Activated CD4-positive, CD25-positive, alpha-beta regulatory T cell (primary cell): ENCODE measurements at regions not wholly inside any gene's neighbourhood (a gene's known extent, or its start where the extent isn't known, plus 50 kb on each side); places are given as distances from the start of the nearest gene placed in this dataset.

Experiments used
- DNase-seq, 4 experiments: peaks; one replicate each; lab custom pipeline; 2025; lab: John Stamatoyannopoulos, UW

DNA sequence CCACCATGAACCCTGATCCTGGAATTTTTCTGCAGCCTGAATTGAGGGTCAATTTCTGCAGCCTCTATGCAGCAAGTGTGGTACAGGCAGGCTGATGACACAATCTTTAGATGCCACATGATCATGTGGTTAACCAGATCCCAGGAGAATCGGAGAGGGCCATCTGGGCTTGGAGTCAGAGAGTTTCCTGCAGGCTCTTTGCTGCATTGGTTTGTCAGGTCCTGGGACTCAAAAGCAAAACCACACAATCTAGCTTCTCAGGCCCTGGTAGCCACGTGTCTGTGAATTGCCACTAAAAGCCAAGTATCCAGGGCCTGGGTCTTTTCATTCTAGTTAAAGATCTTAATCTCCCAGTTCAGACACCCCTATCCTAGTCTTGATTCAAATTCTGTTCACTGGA, 464.5 kb downstream of the BCOR start:
- no peak for DNase-seq

DNA sequence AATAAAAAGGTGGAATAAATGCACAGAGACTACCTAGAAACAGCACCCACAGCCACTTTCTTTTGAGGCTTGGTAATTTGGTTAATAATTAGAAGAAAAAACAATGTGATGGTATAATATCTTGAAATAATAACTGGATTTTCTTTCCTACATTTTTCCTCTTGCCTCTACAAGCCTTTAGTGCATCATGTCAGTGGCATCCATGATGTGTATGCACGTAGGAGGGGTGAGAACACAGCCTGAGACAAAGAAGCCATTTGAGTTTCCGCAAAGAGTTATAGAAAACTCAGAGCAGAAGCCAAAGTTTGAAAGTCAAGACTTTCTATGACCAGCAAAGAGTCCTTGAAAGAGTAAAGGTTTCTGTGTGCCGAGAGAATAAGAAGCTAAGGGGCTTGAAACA, 461.3 kb downstream of the BCOR start:
- DNase-seq = no peak

DNA sequence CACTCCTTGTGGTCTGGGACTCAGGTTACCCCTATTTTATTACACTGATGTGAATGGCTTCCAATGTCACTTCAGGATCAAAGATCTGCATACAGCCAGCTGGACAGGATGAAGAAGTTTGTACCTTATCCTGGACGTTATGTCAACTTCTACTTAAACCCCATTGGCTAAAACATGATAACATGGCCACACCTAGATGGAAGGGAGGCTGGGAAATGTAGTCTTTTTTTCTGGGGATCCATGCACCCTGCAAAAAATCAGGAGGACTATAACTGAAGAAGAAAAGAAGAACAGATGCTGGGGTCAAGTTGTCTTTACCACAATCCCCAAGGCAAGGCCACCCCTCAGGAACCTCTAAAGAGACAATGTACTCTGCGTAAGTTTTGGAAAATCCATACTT, 459.2 kb downstream of the BCOR start:
- DNase-seq = no peak

DNA sequence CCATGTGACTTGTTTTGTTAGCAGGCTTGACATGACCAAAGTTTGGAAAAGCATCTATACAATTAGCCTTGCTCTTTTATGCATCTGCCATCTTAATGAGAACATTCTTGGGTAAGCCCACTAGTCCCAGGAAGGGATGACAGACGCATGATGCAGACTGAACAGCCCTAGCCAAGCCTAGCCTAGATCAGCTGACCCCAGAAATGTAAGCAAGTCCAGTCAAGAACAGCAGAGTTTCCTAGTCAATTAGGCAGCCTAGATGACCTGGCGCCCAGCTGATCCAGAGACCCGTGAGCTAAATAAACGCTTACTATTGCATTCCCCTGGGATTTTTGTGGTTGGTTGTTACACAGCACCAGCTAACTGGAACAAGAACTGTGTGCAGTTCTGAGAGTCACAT, 457.9 kb downstream of the BCOR start:
- no peak for DNase-seq

DNA sequence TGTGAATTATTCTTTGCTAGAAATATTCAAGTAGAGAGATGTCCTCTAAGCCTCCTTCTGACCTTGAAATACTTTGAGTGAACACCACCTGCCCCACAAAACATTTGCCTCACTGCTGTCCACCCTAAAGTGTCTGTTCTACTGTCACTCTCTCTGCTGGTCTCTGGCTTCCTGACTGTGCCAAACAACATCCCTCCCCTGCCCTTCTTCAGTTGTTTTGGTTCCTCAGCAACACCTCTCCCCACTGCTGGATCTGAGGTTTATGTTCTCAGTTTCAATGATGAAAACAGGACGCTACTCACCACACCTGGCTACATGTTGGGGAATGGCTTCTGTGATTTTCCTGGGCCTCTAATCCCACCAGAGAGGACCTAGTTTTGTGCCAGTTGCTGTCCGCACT, 456.9 kb downstream of the BCOR start:
- DNase-seq = no peak

DNA sequence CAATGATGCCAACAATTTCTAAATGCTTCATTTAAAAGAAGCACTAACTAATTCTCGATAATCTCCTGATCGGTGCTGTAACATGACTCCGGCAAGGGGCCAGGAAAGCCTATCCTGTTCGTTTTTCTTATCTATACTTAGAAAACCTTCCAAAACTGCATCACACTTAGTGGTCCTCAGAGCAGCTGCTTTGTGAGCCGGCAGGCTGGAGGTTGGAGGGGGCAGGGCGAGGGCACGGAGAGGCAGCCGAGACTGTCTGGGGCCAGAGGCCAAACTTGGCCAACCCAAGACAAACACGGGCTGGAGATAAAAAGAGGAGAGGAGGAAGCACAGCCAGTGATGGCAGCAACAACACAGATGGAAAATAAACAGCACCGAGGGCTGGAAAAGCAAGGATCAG, 455.7 kb downstream of the BCOR start:
- DNase-seq = no peak

DNA sequence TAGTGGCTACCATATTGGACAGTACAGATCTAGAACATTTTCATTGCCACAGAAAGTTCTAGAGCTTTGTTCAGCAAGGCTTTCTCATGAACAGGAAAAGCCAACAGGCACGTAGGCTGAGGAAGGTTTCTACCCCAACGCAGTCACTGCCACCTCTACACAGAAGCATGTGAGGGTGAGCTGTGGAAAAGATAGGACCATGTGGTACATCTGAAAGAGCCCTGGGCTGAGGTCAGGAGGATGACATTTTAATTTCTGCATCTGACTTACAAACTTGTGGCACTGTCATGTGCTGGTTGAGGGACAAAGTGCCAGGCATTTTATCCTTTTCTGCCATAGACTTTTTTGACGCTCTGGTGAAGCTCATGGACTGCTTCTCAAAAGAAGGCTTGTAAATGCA, 454.2 kb downstream of the BCOR start:
- DNase-seq = no peak

DNA sequence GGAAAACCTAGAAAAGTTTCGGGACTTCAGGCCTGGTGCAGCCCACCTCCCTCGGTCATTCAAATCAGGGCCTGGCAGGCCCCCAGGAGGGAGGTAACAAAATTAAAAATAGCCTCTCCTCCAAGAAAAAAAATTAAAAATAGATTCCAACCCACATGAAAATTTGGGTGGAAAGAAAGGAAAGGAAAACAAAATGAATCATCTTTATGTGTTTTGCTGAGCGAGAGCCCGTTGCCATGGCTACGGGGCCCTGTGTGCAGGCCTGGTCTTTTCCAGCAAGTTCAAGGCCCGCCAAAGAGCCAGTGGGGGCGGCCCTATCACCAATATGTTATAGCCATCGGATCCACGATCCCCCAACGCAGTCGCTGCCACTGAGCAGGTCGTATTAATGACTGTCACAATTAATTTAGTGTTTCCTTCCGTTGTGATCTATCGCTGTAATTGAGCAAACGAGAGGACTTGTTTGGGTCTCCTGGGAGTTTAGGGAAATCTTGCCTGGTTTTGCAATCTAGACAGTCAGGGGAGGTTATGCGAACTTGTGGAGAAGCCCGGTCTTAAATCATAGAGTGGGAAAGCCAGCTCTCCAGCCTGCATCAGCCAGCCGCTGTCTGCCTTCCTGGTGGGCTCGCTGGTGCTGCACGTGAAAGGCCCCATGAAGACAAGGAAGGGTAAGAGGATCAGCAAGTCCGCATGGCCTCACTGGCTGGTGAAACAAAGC, 452.4 kb downstream of the BCOR start:
- no peak for DNase-seq

DNA sequence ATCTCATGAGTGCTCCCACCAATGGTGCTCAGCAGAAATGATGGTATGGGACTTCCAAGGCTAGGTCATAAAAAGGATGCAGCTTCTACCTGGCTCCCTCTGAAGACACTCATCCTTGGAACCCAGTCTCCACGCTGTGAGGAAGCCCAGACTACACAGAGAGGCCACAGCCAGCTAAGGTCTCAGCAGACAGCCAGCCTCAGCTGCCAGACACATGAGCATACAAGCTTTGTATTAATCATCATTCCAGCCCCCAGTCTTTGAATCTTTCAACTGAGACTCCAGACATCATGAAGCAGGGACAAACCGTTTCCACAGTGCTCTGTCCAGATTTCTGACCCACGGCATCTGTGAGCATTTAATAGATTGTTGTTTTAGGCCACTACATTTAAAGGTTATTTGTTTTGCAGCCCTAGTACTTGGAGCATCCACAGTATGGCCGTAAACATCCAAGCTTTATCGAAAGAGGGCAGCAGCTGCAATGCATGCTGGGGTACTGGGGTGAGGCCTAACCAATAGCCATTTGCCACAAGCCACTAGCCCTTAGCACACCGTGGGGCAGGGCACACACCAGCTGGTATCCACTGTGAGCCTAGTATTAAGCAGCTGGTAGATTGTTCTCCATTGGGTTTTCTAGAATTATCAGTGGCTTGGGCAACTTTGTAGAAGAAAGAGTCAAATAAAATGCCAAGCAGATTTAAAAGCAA, 449.1 kb downstream of the BCOR start:
- no peak for DNase-seq

DNA sequence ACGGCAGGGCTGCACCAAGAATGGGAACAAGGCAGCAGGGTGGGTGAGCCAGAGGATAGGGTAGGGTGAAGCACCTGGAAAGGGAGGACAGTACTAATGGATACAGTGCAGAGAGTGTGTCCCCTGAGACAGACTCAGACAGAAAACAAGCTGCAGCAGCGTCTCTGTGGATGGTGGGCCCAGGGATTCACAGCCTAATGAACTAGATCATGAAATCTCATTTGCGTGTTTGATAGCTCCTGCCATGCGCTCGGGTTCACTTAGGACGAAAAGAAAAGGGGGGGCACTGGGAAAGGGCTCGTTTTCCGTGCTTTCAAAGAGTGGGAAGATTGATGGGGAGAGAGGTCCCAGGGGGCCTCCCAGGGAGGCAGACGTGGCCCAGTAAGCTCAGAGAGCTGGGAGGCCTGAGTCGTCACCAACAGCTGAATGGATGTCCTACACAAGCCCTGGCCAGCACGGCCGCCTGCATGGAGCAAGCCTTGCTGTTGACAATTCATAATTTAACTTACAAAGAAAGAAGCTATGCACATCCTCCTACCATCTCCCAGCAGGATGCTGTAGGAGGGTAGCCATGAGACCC, 446.9 kb downstream of the BCOR start:
- no peak for DNase-seq

DNA sequence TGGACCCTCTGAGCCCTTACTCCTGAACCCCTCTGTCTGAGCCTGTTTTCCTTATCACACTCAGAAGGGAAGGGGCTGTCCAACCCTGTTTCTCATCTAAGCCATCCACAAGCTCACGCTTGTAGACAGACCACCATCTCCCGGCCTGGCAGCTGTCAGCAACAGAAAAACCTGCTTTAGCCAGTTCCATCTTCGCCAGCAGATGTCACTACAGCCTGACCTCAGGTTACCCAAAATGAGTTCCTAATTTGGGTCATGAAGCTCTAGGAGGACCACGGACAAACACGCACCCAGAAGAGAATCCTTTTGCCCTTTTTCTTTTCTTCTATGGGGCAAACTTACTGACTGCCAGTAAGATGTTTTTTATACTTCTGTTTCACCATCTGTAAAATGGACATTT, 445.4 kb downstream of the BCOR start:
- DNase-seq = no peak

DNA sequence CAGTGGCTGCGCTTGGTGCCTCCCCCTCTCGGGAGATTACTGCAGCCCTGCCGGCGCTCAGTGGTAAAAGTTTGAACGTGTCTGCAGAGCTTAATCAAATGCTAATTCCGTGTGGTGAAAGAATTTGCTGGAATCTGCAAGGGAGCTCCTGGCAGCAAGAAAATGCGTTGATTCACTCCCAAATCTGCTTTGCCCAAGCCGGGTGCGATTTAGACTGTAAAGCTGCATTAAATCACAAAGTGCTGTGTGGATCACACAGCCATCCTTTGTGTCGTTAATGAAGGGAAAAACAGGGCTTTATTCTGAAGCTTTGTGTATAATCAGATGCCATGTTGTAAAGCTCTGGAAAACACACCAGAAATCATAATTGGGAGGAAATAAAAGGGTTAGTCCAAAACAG, 444.1 kb downstream of the BCOR start:
- DNase-seq = no peak

DNA sequence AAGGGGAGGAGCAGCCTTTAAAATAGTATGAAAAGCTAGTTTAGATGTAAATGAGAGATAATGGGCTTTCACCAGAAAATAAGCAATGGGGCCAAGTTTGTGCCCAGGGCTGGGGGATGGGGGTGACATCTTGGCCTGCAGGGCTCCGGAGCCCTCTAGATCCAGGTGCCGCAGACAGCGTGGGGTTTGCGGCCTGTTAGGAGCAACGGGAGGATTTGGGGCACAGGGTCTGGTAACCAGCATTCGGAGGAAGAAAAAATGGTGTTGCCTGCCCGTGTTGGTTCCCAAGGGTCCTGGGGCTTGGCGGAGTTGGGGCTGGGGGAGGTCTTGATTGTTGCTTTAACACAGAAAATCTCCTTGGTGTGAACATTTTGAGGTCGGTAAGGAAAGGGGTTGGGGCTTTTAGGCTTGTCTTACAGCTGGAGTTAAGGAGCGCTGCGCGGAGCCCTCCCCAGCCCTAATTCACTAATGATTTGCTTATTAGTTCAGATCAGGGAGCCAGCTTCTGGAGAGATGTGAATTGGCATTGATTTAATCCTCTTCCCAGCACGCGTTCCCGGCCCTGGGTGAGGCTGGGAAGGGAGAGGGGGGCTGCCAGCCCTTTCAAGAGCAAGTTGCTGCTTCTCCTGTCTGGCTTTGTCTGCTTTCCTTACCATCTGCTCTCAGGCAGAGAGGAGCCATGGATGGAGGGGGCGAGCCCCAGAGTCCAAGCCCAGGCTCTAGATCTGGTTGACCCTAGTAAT, 443.4 kb downstream of the BCOR start:
- DNase-seq = no peak

DNA sequence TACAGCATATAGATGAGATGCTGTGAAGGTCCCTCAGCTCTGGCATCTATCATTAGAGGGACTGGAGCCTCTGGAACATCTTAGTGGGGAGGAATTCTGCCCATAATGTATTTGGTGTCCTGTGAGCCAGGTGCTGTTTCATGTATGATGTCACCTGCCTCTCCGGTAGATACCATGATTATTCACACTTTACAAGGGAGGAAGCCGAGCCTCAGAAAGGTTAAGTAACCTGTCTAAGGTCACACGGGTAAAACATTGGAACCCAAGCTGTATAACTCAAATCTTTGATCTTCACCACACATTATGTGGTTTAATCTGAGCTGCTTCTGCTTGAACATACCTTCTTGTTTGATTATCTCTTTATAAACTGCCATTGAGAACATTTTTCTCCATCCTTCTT, 442.8 kb downstream of the BCOR start:
- DNase-seq = no peak

DNA sequence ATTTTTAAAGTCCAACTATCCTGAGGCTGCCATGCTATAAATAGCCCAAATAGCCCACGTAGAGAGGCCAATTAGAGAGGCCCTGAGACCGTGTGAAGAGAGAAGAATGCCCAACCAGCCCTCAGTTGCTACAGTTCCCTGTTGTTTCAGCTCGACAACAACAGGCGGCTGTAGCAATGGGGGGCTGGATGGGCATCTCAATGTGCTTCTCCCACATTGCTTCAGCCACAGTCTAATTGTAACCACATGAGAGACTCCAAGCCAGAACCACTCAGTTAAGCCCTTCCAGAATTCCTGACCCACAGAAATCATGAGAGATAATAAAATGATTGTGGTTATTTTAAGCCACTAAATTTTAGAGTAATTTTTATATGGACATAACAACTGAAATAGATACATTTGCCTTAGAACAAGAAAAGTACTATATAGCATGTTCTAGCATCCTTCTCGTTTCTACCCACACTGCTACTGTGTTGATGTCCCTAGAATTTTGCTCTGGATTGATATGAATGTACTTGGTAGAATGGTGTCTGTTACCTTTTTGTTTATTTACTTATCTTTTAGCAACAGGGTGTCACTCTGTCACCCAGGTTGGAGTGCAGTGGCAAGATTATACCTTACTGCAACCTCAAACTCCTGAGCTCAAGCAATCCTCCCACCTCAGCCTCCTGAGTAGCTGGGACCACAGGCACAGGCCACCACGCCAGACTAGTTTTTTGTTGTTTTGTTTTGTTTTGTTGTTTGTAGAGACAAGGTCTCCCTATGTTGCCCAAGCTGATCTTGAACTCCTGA, 436.4 kb downstream of the BCOR start:
- no peak for DNase-seq

DNA sequence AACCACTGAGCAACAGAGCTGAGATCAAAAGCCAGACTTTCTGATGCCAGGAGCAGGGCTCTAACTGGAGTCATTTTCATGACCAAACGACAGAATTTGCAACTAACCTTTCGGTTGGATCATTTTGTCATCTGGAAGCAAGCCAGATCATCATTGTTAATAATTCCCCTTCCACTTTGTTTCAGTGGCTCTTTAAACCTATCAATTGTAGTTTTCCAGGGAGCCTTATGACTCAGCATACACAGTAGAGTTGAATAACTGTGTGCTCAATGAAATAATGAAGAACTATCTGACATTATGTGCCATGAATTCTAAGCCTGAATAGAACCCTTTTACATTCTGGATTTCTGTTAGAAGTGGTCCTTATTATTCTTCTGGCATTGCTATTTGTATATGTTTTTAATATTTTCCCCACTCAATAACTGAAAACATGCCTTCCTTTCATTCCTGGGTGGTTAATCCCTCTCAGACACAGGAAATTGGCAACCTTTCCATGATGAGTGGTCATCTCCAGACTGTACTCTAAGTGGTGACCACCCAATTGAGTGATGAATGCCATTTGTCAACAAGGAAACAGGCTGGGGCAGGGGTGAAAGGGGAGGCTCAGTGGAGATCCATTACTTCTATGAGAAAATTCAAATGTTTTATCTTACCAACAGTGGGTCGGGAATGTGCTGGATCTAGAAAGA, 431.8 kb downstream of the BCOR start:
- no peak for DNase-seq

DNA sequence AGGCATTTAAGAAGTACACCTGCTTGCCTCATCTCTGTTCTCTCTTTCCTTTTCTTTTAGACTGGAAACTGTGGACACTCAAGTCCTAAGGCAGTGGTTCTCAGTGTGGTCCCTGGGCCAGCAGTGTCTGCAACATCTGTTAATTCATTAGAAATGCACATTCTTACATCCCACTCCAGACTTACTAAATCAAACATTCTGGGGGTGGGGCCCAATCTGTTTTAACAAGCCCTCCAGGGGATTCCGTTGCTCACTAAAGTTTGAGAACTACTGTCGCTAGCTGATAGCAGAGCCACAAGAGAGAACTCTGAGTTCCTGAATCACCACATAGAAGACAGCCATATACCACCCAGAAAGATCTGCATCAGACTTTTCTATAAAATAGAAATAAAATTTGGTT, 430.6 kb downstream of the BCOR start:
- DNase-seq = no peak

DNA sequence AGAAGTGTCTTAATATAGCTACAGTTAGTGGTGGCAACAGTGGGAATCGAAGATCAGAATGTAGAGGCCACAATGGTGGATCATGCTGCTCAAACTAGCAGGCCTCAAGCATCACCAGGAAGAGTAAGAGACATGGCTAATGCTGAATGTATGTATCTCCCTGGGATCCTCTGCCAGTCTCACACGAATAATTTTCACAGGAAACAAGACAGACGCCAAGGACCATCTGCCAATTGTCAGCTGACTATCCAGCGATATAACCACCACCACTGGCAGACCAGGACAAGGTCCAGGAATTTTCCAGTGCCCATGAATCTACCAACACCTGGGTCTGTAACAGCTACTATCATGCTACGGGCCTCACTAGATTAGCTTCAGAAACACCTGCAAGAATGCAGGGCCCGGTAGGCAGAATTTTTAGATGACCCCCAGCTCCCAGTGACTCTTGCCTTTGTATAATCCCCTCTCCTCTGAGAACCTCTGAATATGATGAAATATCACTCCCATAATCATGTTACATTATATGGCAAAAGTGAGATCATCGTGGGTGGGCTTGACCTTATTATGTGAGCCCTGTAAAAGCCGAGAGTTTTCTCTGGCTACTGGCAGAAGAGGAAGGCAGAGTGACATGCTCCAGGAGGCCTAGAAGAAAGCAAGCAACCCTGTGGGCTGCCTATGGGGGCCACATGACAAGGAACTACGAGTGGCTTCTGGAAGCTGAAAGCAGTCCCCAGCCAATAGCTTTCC, 429.8 kb downstream of the BCOR start:
- no peak for DNase-seq

DNA sequence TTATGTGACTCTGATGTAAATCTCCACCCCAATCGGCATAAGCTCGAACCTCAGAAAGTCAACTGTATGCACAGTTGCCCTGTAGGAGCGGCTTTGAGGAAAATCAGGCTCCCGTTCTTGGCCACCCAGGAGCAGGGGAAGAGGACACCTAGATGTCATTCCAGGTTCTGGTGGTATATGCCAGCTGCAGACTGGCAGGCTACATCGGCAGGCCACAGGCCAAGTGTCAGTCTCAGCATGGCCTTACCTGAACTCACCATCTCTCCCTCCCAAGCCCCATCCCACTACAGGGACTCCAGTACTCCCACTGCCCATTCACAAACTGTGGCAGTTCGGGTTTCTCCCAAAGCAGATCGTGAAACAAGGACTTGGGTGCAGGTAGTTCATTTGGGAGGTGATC, 428.1 kb downstream of the BCOR start:
- no peak for DNase-seq

DNA sequence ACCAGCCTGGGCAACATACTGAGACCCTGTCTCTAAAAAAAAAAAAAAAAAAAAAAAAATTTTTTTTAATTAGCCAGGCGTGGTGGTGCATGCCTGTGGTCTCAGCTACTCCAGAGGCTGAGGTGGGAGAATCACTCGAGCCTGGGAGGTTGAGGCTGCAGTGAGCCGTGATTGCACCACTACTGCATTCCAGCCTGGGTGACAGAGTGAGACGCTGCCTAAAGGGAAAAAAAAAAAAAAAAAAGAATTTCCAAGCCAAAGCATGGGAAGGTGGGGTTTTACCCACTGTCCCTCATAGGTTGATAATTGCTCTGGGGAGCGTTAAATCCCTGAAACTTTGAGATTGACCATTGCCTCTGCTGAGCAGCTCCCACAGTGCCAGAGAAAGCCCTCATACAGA, 427.5 kb downstream of the BCOR start:
- DNase-seq = no peak

DNA sequence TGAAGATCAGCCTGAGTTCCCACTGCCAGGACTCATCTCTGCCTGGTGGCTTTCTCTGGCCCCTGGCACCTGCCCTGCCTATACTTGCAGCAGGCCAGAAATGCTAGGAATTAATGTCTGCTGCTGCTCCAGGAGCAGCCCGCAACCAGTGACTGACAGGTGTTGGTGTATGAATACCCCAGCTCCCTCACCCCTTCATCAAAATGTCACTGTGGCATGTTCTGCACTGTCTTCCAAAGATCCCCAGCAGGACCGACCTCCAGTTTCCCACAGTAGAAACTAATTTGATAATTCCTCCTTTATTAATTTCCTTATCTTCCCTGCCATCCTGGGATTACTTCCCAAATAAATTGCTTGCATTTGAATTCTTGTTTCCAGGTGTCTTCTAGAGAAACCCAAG, 425.4 kb downstream of the BCOR start:
- DNase-seq = no peak
